HEK293T (cell line): ENCODE measurements at regions not wholly inside any gene's neighbourhood (a gene's known extent, or its start where the extent isn't known, plus 50 kb on each side); places are given as distances from the start of the nearest gene placed in this dataset.
"Not testable (repeated sequence)": the region's sequence is repeated elsewhere in the genome, so short reads cannot be mapped to it uniquely, and the experiment has no call there.

Experiments
- CTCF ChIA-PET: fragments of 350-600 bp; formaldehyde crosslinking; extraction: SDS; loops from one replicate; lab custom pipeline; 2021; ENCODE audit warnings: antibody characterized with exemption, inconsistent platforms; lab: Yijun Ruan, JAX
- POLR2A ChIA-PET: fragments of 350-600 bp; formaldehyde crosslinking; extraction: SDS; loops from one replicate; lab custom pipeline; 2020; ENCODE audit warnings: antibody characterized with exemption, inconsistent platforms; lab: Yijun Ruan, JAX
- DNase-seq: peaks from one replicate; pipeline ENCODE4 v3.0.0; 2012; ENCODE audit warnings: mixed read lengths; ENCODE audit errors: extremely low spot score
- ARNT ChIP-seq: fragments of 450-650 bp; IDR thresholded peaks from 2 replicates; pipeline ENCODE4 v1.6.1; 2017; ENCODE audit warnings: mild to moderate bottlenecking
- BHLHE40 ChIP-seq: fragments of 450-650 bp; IDR thresholded peaks from 2 replicates; pipeline ENCODE4 v1.6.1; 2016; ENCODE audit warnings: mild to moderate bottlenecking, moderate library complexity, borderline replicate concordance
- CTBP1 ChIP-seq: fragments of 450-650 bp; IDR thresholded peaks from 2 replicates; pipeline ENCODE4 v1.6.1; 2016; ENCODE audit warnings: borderline replicate concordance
- ELF4 ChIP-seq: fragments of 450-650 bp; IDR thresholded peaks from 2 replicates; pipeline ENCODE4 v1.6.1; 2017; ENCODE audit warnings: antibody characterized with exemption
- FOXA1 ChIP-seq: fragments of 450-650 bp; IDR thresholded peaks from 2 replicates; pipeline ENCODE4 v1.6.1; 2016; ENCODE audit warnings: mild to moderate bottlenecking
- FOXK2 ChIP-seq: fragments of 450-650 bp; IDR thresholded peaks from 2 replicates; pipeline ENCODE4 v1.6.1; 2016; ENCODE audit warnings: mild to moderate bottlenecking
- FOXM1 ChIP-seq: fragments of 450-650 bp; IDR thresholded peaks from 2 replicates; pipeline ENCODE4 v1.6.1; 2017; ENCODE audit warnings: mild to moderate bottlenecking, borderline replicate concordance
- HDGF ChIP-seq: fragments of 450-650 bp; IDR thresholded peaks from 2 replicates; pipeline ENCODE4 v1.6.1; 2017; ENCODE audit warnings: antibody characterized with exemption, borderline replicate concordance
- L3MBTL2 ChIP-seq: fragments of 450-650 bp; conservative IDR thresholded peaks from 2 replicates; pipeline ENCODE4 v1.6.1; 2016; ENCODE audit warnings: mild to moderate bottlenecking
- LEF1 ChIP-seq: fragments of 450-650 bp; IDR thresholded peaks from 2 replicates; pipeline ENCODE4 v1.6.1; 2017; ENCODE audit warnings: mild to moderate bottlenecking, borderline replicate concordance
- NFRKB ChIP-seq: fragments of 450-650 bp; IDR thresholded peaks from 2 replicates; pipeline ENCODE4 v1.6.1; 2016; ENCODE audit warnings: mild to moderate bottlenecking, moderate library complexity
- SP1 ChIP-seq: fragments of 450-650 bp; IDR thresholded peaks from 2 replicates; pipeline ENCODE4 v1.6.1; 2017
- SUZ12 ChIP-seq: fragments of 450-650 bp; IDR thresholded peaks from 2 replicates; pipeline ENCODE4 v1.6.1; 2016; ENCODE audit warnings: mild to moderate bottlenecking
- TARDBP ChIP-seq: fragments of 450-650 bp; IDR thresholded peaks from 2 replicates; pipeline ENCODE4 v1.6.1; 2016
- ZNF384 ChIP-seq: fragments of 450-650 bp; IDR thresholded peaks from 2 replicates; pipeline ENCODE4 v1.6.1; 2016
- TF ChIP-seq, protein P1 (sequence below): fragments of 450-650 bp; IDR thresholded peaks from 2 replicates; pipeline ENCODE4 v1.6.1; 2016

DNA sequence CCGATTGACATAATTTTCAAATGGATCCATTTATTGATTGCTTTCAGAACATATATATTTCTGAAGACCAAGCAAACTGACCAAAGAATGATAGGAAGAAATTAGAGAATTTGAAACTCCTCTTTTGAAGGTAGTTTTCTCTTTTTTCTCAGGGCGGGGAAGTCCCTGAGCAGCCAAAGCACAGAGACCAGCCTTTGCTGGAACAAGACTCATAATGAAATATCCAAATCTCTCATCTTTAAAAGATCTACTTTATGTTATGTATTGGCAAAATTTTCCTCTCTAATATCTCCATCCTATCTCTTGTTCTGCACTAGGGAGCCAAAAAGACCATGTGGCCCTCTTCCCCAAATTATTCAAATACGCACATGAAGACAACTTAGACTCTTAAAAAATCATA lies 379.0 kb upstream of the TCF4 start:
- CTCF ChIA-PET = no interaction called here
- POLR2A ChIA-PET = no interaction called here
- TF ChIP-seq FOXM1 (no peak), HDGF (no peak), TARDBP (no peak), SUZ12 (no peak), ZNF384 (no peak), FOXK2 (no peak), ARNT (no peak), SP1 (no peak), NFRKB (no peak), CTBP1 (no peak), BHLHE40 (no peak), L3MBTL2 (no peak), ELF4 (no peak), LEF1 (no peak), FOXA1 (no peak)
- TF ChIP-seq, protein P1, sequence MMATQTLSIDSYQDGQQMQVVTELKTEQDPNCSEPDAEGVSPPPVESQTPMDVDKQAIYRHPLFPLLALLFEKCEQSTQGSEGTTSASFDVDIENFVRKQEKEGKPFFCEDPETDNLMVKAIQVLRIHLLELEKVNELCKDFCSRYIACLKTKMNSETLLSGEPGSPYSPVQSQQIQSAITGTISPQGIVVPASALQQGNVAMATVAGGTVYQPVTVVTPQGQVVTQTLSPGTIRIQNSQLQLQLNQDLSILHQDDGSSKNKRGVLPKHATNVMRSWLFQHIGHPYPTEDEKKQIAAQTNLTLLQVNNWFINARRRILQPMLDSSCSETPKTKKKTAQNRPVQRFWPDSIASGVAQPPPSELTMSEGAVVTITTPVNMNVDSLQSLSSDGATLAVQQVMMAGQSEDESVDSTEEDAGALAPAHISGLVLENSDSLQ = no peak
- no peak for DNase-seq

DNA sequence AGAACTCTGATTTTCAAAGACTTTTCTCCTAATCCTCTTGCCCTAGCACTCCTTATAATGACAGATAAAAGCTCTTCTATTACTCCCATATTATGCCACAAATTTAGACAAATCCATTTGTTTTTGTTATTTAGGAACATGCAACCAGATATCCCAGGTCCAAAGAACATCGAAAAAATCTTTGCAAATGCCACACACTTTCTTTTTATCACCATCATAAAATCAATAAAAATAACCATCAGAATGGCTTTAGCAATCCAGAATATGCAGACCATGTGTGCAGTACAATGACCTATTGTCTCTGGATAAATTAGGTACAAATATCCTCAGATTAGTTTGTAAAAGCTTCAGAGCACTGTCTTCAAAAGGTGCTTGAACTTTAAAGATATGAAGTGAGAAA lies 376.2 kb upstream of the TCF4 start:
- TF ChIP-seq NFRKB = no peak
- no peak for TF ChIP-seq HDGF
- TF ChIP-seq FOXK2 = no peak
- TF ChIP-seq FOXA1 = no peak
- no peak for TF ChIP-seq FOXM1
- TF ChIP-seq ELF4 = no peak
- TF ChIP-seq LEF1 = no peak
- TF ChIP-seq BHLHE40 = no peak
- no peak for TF ChIP-seq ARNT
- TF ChIP-seq SP1 = no peak
- TF ChIP-seq TARDBP = no peak
- no peak for TF ChIP-seq CTBP1
- TF ChIP-seq, protein P1 = no peak
- TF ChIP-seq SUZ12 = no peak
- TF ChIP-seq L3MBTL2 = no peak
- no peak for TF ChIP-seq ZNF384
- CTCF ChIA-PET = no interaction called here
- POLR2A ChIA-PET = no interaction called here
- no peak for DNase-seq

DNA sequence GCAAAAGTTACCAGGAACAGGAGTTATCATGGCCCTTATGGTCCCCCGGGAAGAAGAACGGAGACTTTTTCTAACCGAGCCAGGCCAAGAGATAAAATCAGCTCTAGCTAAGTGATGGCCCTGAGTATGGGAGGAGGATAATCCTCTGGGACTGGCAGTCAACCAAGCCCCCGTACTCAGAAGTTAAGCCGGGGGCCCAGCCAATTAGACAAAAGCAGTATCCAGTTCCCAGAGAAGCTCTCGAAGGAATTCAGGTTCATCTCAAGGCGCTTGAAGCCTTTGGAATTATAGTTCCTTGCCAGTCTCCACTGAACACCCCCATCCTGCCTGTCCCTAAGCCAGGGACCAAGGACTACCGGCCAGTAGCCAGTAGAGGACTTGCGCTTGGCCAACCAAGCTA lies 365.3 kb upstream of the TCF4 start:
- no peak for DNase-seq

DNA sequence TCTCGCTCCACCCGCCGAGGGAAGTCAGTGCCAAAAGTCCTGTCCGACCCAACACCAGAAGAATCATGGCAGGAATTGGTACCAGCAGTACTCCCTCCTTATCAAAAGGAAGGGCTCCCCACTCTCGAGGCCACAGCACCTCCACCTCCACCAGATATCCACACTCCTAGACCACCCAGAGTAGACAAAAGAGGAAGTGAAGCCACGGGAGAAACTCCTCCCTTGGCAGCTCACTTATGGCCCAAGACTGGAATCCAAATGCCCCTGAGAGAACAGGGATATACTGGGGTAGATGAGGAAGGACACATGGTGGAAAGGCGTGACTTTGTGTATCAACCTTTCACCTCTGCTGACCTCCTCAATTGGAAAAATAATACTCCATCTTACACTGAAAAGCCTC lies 363.7 kb upstream of the TCF4 start:
- DNase-seq, POLR2A ChIA-PET, CTCF ChIA-PET: not testable (repeated sequence)

More for the DNA sequence above, 365.3 kb upstream of the TCF4 start:
- ChIA-PET CTCF (no interaction called here), POLR2A (no interaction called here)
- TF ChIP-seq FOXK2 = no peak
- TF ChIP-seq NFRKB = no peak
- no peak for TF ChIP-seq HDGF
- TF ChIP-seq ELF4 = no peak
- no peak for TF ChIP-seq LEF1
- TF ChIP-seq ARNT = no peak
- no peak for TF ChIP-seq SUZ12
- TF ChIP-seq CTBP1 = no peak
- TF ChIP-seq TARDBP = no peak
- TF ChIP-seq L3MBTL2 = no peak
- TF ChIP-seq FOXA1 = no peak
- no peak for TF ChIP-seq ZNF384
- no peak for TF ChIP-seq FOXM1
- TF ChIP-seq SP1 = no peak
- TF ChIP-seq, protein P1 = no peak

DNA sequence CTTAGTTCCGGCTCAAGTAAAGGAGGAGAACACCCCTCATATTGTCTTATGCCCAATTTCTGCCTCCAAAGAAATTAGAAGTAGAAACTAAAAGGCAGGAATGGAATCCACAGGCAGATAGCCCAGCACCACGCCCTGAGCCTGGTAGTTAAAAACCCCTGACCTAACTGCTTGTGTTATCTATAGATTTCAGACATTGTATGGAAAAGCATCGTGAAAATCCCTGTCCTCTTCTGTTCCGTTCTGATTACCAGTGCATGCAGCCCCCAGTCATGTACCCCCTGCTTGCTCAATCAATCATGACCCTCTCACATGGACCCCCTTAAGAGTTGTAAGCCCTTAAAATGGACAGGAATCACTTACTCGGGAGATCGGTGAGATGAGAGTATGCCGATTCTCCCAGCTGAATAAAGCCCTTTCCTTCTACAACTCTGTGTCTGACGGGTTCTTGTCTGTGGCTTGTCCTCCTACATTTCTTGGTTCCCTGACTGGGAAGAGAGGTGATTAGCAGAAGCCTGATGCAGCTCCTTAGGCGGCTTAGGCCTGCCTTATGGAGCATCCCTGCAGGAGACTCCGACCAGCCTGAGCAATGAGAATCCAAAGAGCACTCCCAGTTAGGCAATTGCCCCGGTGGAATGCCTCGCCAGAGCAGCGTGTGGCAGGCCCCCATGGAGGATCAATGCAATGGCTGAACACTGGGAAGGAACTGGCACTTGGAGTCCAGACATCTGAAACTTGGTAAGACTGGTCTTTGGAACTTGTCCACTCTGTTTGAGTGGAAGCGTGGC lies 362.6 kb upstream of the TCF4 start:
- POLR2A ChIA-PET = no interaction called here
- CTCF ChIA-PET = no interaction called here
- TF ChIP-seq, protein P1 = no peak
- TF ChIP-seq FOXK2 (no peak), ZNF384 (no peak), ELF4 (no peak), TARDBP (no peak), CTBP1 (no peak)
- DNase-seq = no peak

DNA sequence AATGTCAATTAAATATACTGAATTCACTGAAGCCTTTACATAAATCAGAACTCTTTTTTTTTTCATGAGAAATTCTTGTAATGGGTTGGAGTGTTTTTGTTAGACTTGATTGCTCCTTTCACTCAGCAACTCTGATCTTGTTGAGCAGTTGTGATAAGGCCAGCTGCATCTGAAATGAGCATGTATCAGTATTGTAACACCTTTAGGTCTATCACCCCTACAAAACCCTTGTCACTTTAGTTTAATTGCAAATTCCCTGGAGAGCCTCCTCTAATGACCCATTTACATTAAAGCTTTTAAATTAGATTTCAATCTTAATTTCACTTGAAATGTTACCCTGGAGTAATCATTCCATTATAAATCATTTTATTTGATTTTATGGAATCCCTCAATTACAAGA lies 346.8 kb upstream of the TCF4 start:
- ChIA-PET POLR2A (no interaction called here), CTCF (no interaction called here)
- TF ChIP-seq SP1 (no peak), TARDBP (no peak), L3MBTL2 (no peak), LEF1 (no peak), FOXM1 (no peak), SUZ12 (no peak), NFRKB (no peak), FOXA1 (no peak)
- TF ChIP-seq, protein P1 = no peak
- no peak for DNase-seq
